ENCODE measurements at regions not wholly inside any gene's neighbourhood (a gene's known extent, or its start where the extent isn't known, plus 50 kb on each side); places are given as distances from the start of the nearest gene placed in this dataset.

DNA sequence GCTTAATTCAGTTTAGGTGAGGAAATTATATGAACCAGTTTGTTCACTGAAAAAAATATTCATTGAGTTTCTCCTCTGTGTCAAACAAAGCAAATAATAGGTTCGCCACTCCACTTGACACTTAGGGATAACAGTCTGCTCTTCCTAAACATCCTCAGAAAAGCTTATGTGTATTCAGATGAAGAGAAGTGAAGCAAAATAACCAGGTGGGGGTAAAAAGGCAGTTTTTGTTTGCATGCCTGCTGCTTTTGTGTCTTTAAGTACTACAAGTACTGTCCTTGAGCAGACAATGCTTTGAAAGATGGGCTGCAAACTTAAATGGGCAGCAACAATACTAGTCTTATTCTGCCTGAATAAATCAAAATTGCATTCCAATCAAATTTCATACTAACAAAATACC is 910.7 kb upstream of the MDGA2 start:
- TF ChIP-seq, protein P1, sequence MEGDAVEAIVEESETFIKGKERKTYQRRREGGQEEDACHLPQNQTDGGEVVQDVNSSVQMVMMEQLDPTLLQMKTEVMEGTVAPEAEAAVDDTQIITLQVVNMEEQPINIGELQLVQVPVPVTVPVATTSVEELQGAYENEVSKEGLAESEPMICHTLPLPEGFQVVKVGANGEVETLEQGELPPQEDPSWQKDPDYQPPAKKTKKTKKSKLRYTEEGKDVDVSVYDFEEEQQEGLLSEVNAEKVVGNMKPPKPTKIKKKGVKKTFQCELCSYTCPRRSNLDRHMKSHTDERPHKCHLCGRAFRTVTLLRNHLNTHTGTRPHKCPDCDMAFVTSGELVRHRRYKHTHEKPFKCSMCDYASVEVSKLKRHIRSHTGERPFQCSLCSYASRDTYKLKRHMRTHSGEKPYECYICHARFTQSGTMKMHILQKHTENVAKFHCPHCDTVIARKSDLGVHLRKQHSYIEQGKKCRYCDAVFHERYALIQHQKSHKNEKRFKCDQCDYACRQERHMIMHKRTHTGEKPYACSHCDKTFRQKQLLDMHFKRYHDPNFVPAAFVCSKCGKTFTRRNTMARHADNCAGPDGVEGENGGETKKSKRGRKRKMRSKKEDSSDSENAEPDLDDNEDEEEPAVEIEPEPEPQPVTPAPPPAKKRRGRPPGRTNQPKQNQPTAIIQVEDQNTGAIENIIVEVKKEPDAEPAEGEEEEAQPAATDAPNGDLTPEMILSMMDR (optimal IDR thresholded peaks at IDR 0.05 in 1 of 3, IDR thresholded peaks at IDR 0.05 in 1 of 3, conservative IDR thresholded peaks at IDR 0.05 in 1 of 3; ENCODE audit: extremely low read depth in 1 of 3, insufficient read depth in 2 of 3, low read length in 3 of 3), result no peak
- TF ChIP-seq EZH2 (IDR thresholded peaks at IDR 0.05; ENCODE audit: low read length), result no peak
